HG02885 (cell line): ENCODE measurements at regions not wholly inside any gene's neighbourhood (a gene's known extent, or its start where the extent isn't known, plus 50 kb on each side); places are given as distances from the start of the nearest gene placed in this dataset.

ENCODE experiments used
- ATAC-seq: cut with Tn5 transposase; IDR thresholded peaks from one replicate; pipeline ENCODE4 v1.9.1; 2021; ENCODE audit warnings: mild to moderate bottlenecking; ENCODE audit not compliant: unreplicated experiment, poor library complexity

DNA sequence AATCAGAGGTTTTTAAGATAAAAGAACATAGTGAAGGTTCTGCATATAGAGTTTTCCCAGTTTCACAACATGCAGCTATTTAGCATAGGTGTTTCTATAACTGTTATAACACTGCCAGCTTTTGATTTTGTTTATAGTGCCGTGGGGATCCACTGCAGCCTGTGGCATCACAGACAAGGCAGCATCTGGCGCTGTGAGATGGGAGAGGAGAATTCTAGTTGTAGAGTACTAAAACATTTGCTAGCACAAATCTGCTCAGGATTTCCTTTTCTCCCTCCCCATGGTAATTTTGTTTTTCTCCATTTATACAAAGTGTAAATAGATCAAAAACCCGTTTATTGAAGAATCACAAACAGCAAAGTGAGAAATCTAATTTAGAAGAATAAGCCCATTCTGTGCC is 482.8 kb upstream of the NCAM2 start:
- ATAC-seq, result no peak

- no peak for ATAC-seq
These were observed 479.1 kb upstream of the NCAM2 start for GRCh38 chr21:20519076-20519475.

DNA sequence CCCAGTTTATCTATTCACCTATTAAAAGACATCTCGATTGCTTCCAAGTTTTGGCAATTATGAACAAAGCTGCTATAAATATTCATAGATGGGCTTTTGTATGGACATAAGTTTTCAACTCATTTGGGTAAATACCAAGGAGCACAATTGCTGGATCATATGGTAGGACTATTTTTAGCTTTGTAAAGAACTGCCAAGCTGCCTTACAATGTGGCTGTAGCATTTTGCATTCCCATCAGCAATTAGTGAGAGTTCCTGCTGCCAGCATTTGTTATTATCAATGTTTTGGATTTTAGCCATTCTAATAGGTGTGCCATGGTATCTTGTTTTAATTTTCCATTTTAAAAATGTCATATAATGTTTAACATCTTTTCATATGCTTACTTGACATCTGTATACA is 475.6 kb upstream of the NCAM2 start:
- no peak for ATAC-seq

GRCh38 chr21:20523191-20523590 is 475.0 kb upstream of the NCAM2 start:
- no peak for ATAC-seq

DNA sequence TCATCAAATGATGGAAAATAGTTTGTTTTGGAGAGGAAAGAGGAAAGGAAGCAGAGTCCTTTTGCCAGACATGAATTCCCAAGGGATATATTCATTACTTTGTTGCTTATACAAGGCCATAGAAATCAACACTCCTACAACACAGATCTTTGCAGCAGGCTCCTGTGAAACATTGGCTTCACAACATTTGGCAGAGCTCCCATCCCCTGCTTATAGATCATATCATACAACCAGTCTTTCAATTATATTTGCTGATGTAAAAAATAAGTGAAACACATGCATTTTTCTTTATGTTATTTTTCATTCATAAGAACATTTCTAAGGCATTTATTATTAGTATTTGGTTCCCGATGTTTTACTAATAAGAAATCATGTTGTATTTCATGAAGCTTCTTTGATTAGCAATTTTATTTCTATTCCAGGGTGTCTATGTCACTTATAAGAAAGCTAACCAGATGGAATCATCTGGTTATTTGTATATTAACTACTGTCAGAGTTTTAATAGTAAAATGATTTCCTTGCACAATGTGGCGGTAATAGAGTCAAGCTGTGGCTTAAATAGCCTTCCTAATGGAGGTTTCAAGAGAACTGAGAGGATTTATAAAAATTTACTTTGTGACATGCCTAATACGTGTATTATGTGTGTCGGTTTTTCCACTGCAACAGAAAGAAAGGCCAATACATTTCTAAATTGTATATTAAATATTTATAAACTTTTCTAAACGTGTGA is 470.3 kb upstream of the NCAM2 start:
- no peak for ATAC-seq

GRCh38 chr21:20537130-20537529 is 461.1 kb upstream of the NCAM2 start:
- ATAC-seq, result no peak

DNA sequence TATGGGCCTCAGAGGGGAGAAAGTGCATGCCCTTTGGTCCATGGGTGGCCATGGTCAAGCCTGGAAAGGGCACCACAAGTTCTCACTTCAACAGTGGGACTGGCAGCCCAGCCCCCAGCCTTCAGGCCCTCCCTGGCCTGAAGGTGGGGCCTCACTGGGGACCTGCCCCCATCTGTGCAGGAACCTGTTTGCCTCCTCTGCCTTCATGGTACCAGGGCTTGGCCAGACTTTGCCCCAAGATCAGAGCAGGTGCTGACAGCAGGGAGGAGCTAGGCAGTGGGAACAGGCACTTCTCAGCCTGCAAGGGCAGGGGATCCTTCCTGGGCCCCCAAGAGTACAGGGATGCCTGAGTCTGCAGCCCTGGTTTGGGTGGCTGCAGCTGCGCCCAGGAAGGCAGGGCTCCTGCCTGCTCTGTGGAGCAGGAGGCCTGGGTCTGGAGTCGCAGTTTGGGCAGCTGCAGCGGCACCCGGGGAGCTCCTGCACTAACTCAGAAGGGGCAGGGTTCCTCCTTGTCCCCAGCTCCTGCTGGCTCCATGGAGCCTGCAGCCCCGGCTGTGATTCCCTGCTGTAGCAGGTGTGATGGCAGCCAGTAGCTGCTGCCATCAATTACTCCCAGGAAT is 460.1 kb upstream of the NCAM2 start:
- no peak for ATAC-seq

DNA sequence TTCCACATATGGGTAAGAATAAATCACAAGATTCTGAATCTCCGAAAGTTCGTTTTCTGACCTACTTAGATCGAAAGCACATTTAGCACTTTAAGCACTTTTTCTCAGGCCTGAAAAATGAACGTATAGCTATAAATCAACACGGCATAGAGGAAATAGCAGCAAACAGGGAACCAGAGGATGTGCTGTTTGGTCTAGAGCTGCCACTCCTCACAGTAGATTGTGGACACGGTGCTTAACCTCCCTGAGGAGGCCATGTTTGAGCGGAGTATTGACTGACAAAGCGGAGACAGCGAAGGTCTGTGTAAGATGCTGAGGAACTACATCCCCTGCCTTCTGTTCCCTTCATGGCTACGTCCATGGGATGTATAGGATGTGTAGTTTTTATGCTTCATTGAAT is 452.8 kb upstream of the NCAM2 start:
- ATAC-seq, result no peak

GRCh38 chr21:20551939-20552338 is 446.3 kb upstream of the NCAM2 start:
- no peak for ATAC-seq

DNA sequence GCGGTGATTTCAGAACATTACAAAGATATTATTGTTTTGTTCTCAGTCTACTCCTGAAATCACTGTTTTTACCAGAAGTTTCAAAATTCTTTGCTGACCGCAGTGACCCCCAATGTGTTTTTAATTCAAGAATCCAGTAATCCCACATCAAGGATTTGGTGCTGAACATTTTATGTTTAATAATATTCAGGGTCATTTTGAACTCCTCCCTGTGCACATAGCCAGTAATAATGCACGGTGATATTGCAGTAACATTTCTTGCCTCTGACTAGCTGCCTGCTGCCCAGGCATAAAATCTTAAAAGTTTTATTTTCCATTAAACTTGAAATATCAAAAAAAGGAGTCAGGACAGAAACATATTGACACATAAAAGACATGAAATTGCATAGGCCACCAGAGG is 443.4 kb upstream of the NCAM2 start:
- no peak for ATAC-seq

DNA sequence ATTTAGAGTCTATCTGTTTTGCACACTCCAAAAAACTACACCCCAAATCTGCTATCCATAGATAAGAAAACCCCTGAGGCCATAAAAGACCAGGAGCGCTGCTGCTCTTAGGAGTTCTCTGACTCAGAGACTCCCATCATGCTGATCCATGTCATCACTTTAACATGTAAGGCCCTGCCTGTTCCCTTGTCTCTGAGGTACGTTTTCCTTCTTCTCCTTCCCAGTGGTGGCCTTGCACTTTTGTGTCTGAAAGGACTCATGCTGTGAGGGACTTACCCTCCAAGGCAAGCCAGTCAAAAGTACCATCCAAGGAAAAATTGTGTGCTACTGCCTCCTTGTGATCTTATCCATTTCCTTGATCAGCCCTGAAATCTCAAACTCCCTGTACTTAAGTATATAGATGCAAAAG is 427.4 kb upstream of the NCAM2 start:
- ATAC-seq, result no peak

DNA sequence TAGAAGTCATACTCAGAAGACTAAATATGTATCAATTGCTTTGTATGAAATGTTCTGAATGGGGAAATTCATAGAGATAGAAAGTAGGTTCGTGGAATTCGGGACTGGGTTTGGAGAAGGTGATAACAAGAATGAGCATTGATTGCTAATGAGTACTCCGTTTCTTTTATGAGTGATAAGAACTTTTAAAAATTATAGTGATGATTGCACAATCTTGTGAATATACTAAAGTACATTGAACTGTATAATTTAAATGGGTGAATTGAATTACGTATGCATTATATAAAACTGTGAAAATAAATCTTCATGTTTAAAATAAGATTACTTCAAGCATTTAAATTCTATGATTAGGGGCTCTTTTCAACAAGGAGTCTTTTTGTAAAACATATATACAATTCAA is 425.6 kb upstream of the NCAM2 start:
- no peak for ATAC-seq

DNA sequence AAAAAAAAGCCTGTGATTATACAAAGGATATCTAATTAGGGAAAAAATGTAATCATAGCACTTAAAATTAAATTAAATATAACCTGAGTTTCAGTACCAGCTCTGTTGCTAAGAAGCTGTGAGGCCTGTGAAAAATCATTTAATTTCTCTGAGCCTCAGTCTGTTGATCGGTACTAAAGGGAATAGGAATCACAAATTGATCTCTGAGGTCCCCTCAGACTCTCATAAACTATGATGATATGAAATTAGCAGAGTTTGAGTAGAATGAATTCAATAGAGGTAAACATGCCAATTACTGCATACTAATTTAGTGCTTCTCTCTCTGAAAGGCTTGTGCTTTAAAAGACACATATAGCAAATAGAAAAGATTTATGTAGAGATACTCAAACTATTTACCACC is 416.8 kb upstream of the NCAM2 start:
- no peak for ATAC-seq

- ATAC-seq, result no peak
These were observed 406.9 kb upstream of the NCAM2 start for GRCh38 chr21:20591284-20591683.

DNA sequence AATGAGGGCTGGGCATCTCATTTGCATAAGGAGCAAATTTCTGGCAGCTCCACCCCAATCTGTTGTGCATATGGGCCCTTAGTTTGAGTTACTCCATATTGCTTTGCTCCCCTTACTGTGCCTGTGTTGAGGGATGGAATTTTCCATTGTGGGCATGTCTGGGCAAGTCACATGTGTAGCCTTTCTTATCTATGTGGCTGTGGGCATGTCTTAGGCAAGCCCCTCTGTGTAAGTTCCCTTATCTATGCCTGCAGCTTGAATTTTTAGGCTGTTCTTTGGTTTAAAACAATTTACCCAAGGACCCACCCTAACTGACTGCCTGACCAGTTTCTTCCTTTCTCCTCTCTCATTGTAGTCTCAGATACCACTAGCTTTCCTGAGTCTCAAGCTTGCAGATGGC is 405.7 kb upstream of the NCAM2 start:
- no peak for ATAC-seq

GRCh38 chr21:20603236-20603635 is 395.0 kb upstream of the NCAM2 start:
- no peak for ATAC-seq

DNA sequence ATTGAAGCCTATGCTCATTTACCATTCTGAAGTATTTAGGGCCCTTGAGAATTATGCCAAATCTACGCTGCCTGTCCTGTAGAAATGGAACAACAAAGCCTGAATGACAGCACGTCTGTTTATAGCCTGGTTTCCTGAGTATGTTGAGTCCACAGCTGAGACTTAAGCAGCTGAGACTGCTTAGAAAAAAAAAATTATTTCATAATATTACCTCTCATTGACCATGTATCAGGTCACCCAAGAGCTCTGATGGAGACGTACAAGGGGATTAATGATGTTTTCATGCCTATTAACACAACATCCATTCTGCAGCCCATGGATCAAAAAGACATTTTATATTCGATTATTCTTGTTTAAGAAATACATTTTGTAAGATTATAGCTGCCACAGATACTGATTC is 387.2 kb upstream of the NCAM2 start:
- ATAC-seq, result no peak

DNA sequence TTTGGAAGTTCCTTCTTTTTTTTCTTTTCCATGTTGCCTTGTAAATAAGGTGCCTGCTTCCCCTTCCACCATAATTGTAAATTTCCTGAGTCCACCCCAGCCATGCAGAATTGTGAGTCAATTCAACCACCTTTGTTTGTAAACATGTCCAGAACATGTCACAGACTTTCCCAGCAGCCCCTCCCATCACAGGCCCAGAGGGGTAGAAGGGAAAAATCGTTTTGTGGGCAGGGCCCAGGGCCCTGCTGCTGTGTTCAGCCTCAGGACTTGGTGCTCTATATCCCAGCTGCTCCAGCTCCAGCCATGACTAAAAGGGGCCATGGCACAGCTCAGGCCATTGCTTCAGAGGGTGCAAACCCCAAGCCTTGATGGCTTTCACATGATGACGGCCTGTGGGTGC is 384.6 kb upstream of the NCAM2 start:
- no peak for ATAC-seq

- ATAC-seq, result no peak
These were observed 381.1 kb upstream of the NCAM2 start for GRCh38 chr21:20617130-20617529.

DNA sequence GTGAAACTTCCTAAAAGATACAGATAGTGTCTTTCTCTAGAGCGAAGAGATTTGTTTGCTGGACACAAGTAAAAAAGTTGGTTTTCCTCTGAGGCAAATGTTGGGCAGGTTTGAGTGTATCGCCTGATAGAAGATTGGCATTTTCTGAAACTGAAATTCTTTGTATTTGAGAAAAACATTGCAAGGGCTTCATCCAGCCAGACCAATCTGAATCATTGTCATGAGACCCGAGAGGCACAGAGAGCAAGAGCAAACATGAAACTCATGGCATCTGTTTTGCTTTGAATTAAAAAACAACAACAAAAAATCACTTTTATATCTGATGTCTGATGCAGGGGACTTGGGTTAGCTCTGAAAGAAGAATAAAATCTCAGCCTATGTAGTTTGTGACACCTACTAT is 379.3 kb upstream of the NCAM2 start:
- ATAC-seq, result no peak

GRCh38 chr21:20627594-20627993 is 370.6 kb upstream of the NCAM2 start:
- ATAC-seq, result no peak

- ATAC-seq, result no peak
These were observed 366.6 kb upstream of the NCAM2 start for GRCh38 chr21:20631633-20632032.
